ENCODE measurements at regions not wholly inside any gene's neighbourhood (a gene's known extent, or its start where the extent isn't known, plus 50 kb on each side); places are given as distances from the start of the nearest gene placed in this dataset.

DNA sequence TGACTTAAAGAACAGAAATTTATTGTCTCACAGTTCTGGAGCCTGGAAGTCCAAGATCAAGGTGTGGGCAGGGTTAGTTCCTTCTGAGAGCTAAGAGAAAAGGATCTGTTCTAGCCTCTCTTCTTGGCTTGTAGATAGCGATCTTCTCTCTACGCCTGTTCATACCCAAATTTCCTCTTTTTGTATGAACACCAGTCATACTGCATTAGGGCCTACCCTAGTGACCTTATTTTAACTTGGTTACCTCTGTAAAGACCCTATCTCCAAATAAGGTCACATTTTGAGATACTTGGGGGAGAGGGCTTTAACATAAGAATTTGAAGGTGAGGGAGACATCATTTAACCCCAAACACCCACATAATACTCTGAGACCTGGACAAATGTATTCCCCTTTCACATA lies 55.6 kb upstream of the SPP1 start:
- no CpG with 5 or more reads among the region's 2 CpGs for WGBS (ENCODE audit: extremely low coverage, insufficient read length, low lambda C conversion rate)
- Histone ChIP-seq H2BK20ac (ENCODE audit: low read depth, low read length, poor library complexity, severe bottlenecking) (peak overlapping the region; percentile 99), H3K27me3 (ENCODE audit: insufficient read depth, low read length) (no peaks in the 10 kb centered on the region), H3K79me1 (ENCODE audit: insufficient read depth, low read depth, low read length, poor library complexity, severe bottlenecking) (no peaks in the 10 kb centered on the region), H3K4ac (ENCODE audit: low read depth, low read length) (no peak overlapping the region; the same call in 1 of the 2 replicates), H3K9me3 (ENCODE audit: control insufficient read depth, low read depth, low read length) (no peaks in the 10 kb centered on the region), H2BK12ac (ENCODE audit: insufficient read length, low read depth, low read length) (peak overlapping the region; percentile 74), H3K27ac (ENCODE audit: insufficient read length, low read depth, low read length) (peak overlapping the region; percentile 98), H2AFZ (ENCODE audit: low read length) (no peak overlapping the region), H3K79me2 (ENCODE audit: insufficient read depth, low read length) (peaks cover 8% of the 10 kb centered on the region; the same call in 1 of the 2 replicates), H3K9ac (ENCODE audit: extremely low read depth, insufficient read length, low read length) (peak overlapping the region; percentile 43), H3T11ph (ENCODE audit: low read length) (peak overlapping the region; percentile 38), H3K56ac (ENCODE audit: insufficient read length, low read depth, low read length) (no peak overlapping the region), H2BK15ac (ENCODE audit: low read depth, low read length) (no peak overlapping the region), H3K23ac (ENCODE audit: insufficient read length, low read depth, low read length) (no peak overlapping the region), H4K5ac (ENCODE audit: insufficient read length, low read depth, low read length) (no peak overlapping the region), H3K14ac (ENCODE audit: insufficient read depth, low read length) (peak overlapping the region; percentile 77; the same call in 1 of the 2 replicates), H3K4me1 (ENCODE audit: insufficient read depth, low read length) (peaks cover 19% of the 10 kb centered on the region), H4K91ac (ENCODE audit: insufficient read length, low read depth, low read length) (peak overlapping the region; percentile 48), H4K8ac (replicated peaks; ENCODE audit: insufficient read length, low read depth, low read length) (no peak overlapping the region), H2BK120ac (ENCODE audit: low read depth, low read length, poor library complexity, severe bottlenecking) (peak overlapping the region; percentile 99), H3K23me2 (ENCODE audit: insufficient read length, low read depth, low read length, poor library complexity, severe bottlenecking) (no peaks in the 10 kb centered on the region), H3K4me2 (ENCODE audit: insufficient read depth, insufficient read length, low read length) (peak overlapping the region; percentile 68), H2AK5ac (ENCODE audit: insufficient read length, low read length) (peak overlapping the region; percentile 87), H3K18ac (ENCODE audit: insufficient read length, low read depth, low read length) (peak overlapping the region; percentile 34), H2BK5ac (ENCODE audit: insufficient read length, low read length) (peak overlapping the region; percentile 89), H4K20me1 (ENCODE audit: control insufficient read depth, insufficient read depth, insufficient read length) (no peaks in the 10 kb centered on the region)
- H3K36me3 Mint-ChIP-seq (ENCODE audit: insufficient read depth in 1 of 3, low read depth in 3 of 3), result peaks cover 26 to 28% (median 28%) of the 10 kb centered on the region in 3 experiments
- H3K4me3 Mint-ChIP-seq, result peak overlapping the region; percentile 3 to 54; a peak in 4 of 5 replicates
- TF ChIP-seq, protein P1, sequence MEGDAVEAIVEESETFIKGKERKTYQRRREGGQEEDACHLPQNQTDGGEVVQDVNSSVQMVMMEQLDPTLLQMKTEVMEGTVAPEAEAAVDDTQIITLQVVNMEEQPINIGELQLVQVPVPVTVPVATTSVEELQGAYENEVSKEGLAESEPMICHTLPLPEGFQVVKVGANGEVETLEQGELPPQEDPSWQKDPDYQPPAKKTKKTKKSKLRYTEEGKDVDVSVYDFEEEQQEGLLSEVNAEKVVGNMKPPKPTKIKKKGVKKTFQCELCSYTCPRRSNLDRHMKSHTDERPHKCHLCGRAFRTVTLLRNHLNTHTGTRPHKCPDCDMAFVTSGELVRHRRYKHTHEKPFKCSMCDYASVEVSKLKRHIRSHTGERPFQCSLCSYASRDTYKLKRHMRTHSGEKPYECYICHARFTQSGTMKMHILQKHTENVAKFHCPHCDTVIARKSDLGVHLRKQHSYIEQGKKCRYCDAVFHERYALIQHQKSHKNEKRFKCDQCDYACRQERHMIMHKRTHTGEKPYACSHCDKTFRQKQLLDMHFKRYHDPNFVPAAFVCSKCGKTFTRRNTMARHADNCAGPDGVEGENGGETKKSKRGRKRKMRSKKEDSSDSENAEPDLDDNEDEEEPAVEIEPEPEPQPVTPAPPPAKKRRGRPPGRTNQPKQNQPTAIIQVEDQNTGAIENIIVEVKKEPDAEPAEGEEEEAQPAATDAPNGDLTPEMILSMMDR (conservative IDR thresholded peaks at IDR 0.05), result no peak
- peaks cover 57 to 60% of the 10 kb centered on the region in 2 experiments for H3K4me1 Mint-ChIP-seq
- H3K9me3 Mint-ChIP-seq, result peaks cover 4 to 14% of the 10 kb centered on the region in 2 experiments; a peak in 4 of 5 replicates
- H3K27me3 Mint-ChIP-seq (ENCODE audit: low read depth), result no peaks in the 10 kb centered on the region; the same call in 1 of the 2 replicates
- H3K27ac Mint-ChIP-seq, result peak overlapping the region; percentile 80 to 98 (median 94)
- no peak for DNase-seq

Measured in H9 (cell line).